Vagina (tissue), 2 donors: ENCODE measurements at regions not wholly inside any gene's neighbourhood (a gene's known extent, or its start where the extent isn't known, plus 50 kb on each side); places are given as distances from the start of the nearest gene placed in this dataset.

ENCODE experiments used
- DNase-seq, 2 donors: peaks; one replicate each; pipeline ENCODE4 v3.0.0-alpha.2; 2017; ENCODE audit errors: extremely low spot score in 2 of 2
- H3K27ac ChIP-seq: fragments of 200-600 bp; sonication (generic); one replicate; pipeline ENCODE4 v1.5.1; 2019
- H3K27me3 ChIP-seq: fragments of 200-600 bp; sonication (generic); one replicate; pipeline ENCODE4 v1.5.1; 2019
- H3K36me3 ChIP-seq, 2 donors: fragments of 200-600 bp; sonication (generic); one replicate each; pipeline ENCODE4 v1.5.1; 2017 to 2019
- H3K4me1 ChIP-seq: fragments of 200-600 bp; sonication (generic); one replicate; pipeline ENCODE4 v1.5.1; 2019
- H3K4me3 ChIP-seq, 2 donors: fragments of 200-600 bp; sonication (generic); 1 replicate in 1 of 2; 2 replicates in 1 of 2; pipeline ENCODE4 v1.5.1; 2016 to 2019
- H3K9me3 ChIP-seq: fragments of 200-600 bp; sonication (generic); one replicate; pipeline ENCODE4 v1.5.1; 2019
- CTCF ChIP-seq, 3 experiments: fragments of 450-650 bp in 2 of 3; fragments of 200-600 bp in 1 of 3; sonication (generic) in 1 of 3; IDR thresholded peaks; one replicate each; pipeline ENCODE4 v1.5.1; 2017 to 2019; ENCODE audit warnings: antibody characterized with exemption in 3 of 3, mild to moderate bottlenecking in 2 of 3, moderate library complexity in 2 of 3
- POLR2A ChIP-seq, 2 donors: fragments of 450-650 bp; IDR thresholded peaks; one replicate each; pipeline ENCODE4 v1.6.1; 2017; ENCODE audit warnings: antibody characterized with exemption in 2 of 2, mild to moderate bottlenecking in 2 of 2, moderate library complexity in 2 of 2
- POLR2AphosphoS5 ChIP-seq, 2 donors: sonication (generic); formaldehyde crosslinking; IDR thresholded peaks; one replicate each; pipeline ENCODE4 v1.9.0; 2017; ENCODE audit warnings: antibody characterized with exemption in 2 of 2, mild to moderate bottlenecking in 2 of 2, low read depth in 1 of 2; ENCODE audit not compliant: insufficient read depth in 1 of 2
- intact Hi-C: fragments of 100-400 bp; cut with DNase I; formaldehyde crosslinking; loops from one replicate; pipeline ENCODE4 v1.15.1; 2023

GRCh38 chr7:53776323-53776722 lies 740.9 kb downstream of the POM121L12 start:
- Histone ChIP-seq H3K9me3 (no peaks in the 10 kb centered on the region), H3K4me3 (no peak overlapping the region)
- no peak for DNase-seq

GRCh38 chr7:53789741-53790140 lies 752.4 kb upstream of the VSTM2A start:
- intact Hi-C loops, result no loop called here
- TF ChIP-seq POLR2A (IDR thresholded peaks at IDR 0.05) (no peak), POLR2AphosphoS5 (IDR thresholded peaks at IDR 0.05; ENCODE audit: insufficient read depth in 1 of 2, low read depth in 1 of 2) (no peak), CTCF (IDR thresholded peaks at IDR 0.05) (no peak)
- no peak overlapping the region for H3K27ac ChIP-seq
- no peaks in the 10 kb centered on the region for H3K9me3 ChIP-seq
- no peak overlapping the region for H3K4me3 ChIP-seq
- H3K4me1 ChIP-seq, result no peaks in the 10 kb centered on the region
- H3K36me3 ChIP-seq, result no peaks in the 10 kb centered on the region
- no peak for DNase-seq
- H3K27me3 ChIP-seq, result no peaks in the 10 kb centered on the region

More at GRCh38 chr7:53776323-53776722, 740.9 kb downstream of the POM121L12 start:
- Histone ChIP-seq H3K4me1 (no peaks in the 10 kb centered on the region), H3K36me3 (no peaks in the 10 kb centered on the region), H3K27ac (no peak overlapping the region), H3K27me3 (no peaks in the 10 kb centered on the region)
- intact Hi-C loops, result no loop called here
- no peak for TF ChIP-seq CTCF (IDR thresholded peaks at IDR 0.05)
- TF ChIP-seq POLR2AphosphoS5 (IDR thresholded peaks at IDR 0.05; ENCODE audit: insufficient read depth in 1 of 2, low read depth in 1 of 2), result no peak
- TF ChIP-seq POLR2A (IDR thresholded peaks at IDR 0.05), result no peak

GRCh38 chr7:53794816-53795215 lies 747.4 kb upstream of the VSTM2A start:
- Histone ChIP-seq H3K27ac (no peak overlapping the region), H3K4me3 (no peak overlapping the region), H3K9me3 (no peaks in the 10 kb centered on the region), H3K27me3 (no peaks in the 10 kb centered on the region), H3K4me1 (no peaks in the 10 kb centered on the region), H3K36me3 (no peaks in the 10 kb centered on the region)
- intact Hi-C loops, result no loop called here
- TF ChIP-seq POLR2AphosphoS5 (IDR thresholded peaks at IDR 0.05; ENCODE audit: insufficient read depth in 1 of 2, low read depth in 1 of 2), result no peak
- TF ChIP-seq POLR2A (IDR thresholded peaks at IDR 0.05), result no peak
- no peak for TF ChIP-seq CTCF (IDR thresholded peaks at IDR 0.05)
- DNase-seq, result no peak

- Histone ChIP-seq H3K4me1 (no peaks in the 10 kb centered on the region), H3K27me3 (no peaks in the 10 kb centered on the region), H3K27ac (no peak overlapping the region), H3K4me3 (no peak overlapping the region), H3K36me3 (no peaks in the 10 kb centered on the region), H3K9me3 (no peaks in the 10 kb centered on the region)
- TF ChIP-seq POLR2AphosphoS5 (IDR thresholded peaks at IDR 0.05; ENCODE audit: insufficient read depth in 1 of 2, low read depth in 1 of 2) (no peak), CTCF (IDR thresholded peaks at IDR 0.05) (no peak), POLR2A (IDR thresholded peaks at IDR 0.05) (no peak)
- no peak for DNase-seq
- intact Hi-C loops, result no loop called here
These were observed 741.4 kb upstream of the VSTM2A start for GRCh38 chr7:53800746-53801145.

GRCh38 chr7:53806119-53806518 lies 736.1 kb upstream of the VSTM2A start:
- TF ChIP-seq POLR2AphosphoS5 (IDR thresholded peaks at IDR 0.05; ENCODE audit: insufficient read depth in 1 of 2, low read depth in 1 of 2) (no peak), POLR2A (IDR thresholded peaks at IDR 0.05) (no peak), CTCF (IDR thresholded peaks at IDR 0.05) (no peak)
- no peak overlapping the region for H3K4me3 ChIP-seq
- H3K27ac ChIP-seq, result no peak overlapping the region
- no peaks in the 10 kb centered on the region for H3K4me1 ChIP-seq
- no peaks in the 10 kb centered on the region for H3K9me3 ChIP-seq
- H3K36me3 ChIP-seq, result no peaks in the 10 kb centered on the region
- DNase-seq, result no peak
- no peaks in the 10 kb centered on the region for H3K27me3 ChIP-seq
- intact Hi-C loops, result no loop called here
